ENCODE measurements at regions not wholly inside any gene's neighbourhood (a gene's known extent, or its start where the extent isn't known, plus 50 kb on each side); places are given as distances from the start of the nearest gene placed in this dataset.

DNA sequence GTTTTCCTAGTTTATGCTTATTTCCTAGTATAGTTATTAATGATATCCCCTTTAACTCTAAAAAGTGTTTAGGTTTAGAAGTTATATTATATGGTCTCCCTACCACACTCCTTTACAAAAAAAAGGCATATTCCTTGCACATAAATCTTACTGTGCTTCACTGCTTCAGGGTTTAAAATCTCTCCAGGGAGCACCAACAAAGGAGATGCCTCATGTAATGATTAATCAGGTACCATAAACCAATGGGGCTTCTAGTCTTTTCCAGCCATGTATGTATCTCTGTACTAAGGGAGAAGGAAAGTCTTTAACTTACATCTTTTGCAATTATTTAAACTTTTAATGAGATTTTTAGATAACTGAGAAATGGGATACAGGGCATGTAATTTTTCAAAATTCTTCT, 91.5 kb upstream of the RBMS3 start:
- no peak for DNase-seq

DNA sequence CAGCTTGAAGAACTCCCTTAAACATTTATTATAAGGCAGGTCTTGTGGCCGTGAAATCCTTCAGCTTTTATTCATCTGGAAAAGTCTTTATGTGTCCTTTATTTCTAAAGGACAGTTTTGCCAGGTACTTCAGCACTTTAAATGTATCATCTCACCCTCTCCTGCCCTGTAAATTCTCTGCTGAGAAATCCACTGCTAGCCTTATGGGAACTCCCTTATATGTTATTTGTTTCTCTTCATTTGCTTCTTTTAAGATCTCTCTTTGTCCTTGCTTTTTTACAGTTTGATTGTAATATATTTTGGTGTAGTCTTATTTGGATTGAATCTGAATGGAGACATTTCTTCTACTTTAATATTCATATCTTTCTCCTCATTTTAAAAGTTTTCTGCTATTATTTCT, 86.7 kb upstream of the RBMS3 start:
- DNase-seq, result no peak

DNA sequence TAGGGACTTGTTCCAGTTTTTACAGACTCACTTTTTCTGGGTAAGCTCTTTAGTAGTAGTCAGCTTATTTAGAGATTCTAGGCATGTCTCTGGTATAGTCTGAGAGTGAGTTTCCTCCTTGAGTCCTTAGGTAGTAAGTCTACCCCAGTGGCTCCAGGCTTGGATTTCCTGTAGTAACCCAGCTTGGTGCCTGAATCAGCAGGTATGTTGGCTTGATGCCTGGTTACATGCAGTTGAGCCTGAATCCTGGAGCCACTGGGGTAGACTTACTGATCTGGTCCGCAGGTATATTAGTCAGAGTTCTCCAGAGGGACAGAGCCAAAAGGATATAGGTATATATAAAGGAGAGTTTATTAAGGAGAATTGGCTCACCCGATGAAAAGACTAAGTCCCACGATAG, 85.8 kb upstream of the RBMS3 start:
- DNase-seq, result no peak

GRCh38 chr3:29201604-29202003, 79.3 kb upstream of the RBMS3 start:
- DNase-seq, result no peak

GRCh38 chr3:29202378-29202777, 78.5 kb upstream of the RBMS3 start:
- DNase-seq, result no peak

DNA sequence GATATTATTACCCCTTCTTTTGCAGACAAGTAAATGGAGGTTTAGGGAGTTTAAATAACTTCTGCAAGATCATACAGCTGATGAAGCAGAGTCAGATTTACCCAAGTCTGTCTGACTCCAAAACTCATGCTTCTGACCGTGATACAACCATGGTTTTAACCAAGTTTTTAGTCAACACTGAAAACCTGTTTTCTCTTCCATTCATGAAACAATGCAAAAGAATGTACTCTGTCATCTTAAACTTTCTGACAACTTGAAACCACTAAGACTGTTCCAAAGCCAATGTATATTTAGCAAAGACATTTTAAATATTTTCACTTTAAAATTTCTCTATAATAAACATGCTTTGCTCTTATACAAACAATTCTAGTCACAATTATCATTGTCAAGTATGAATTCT, 77.0 kb upstream of the RBMS3 start:
- no peak for DNase-seq

DNA sequence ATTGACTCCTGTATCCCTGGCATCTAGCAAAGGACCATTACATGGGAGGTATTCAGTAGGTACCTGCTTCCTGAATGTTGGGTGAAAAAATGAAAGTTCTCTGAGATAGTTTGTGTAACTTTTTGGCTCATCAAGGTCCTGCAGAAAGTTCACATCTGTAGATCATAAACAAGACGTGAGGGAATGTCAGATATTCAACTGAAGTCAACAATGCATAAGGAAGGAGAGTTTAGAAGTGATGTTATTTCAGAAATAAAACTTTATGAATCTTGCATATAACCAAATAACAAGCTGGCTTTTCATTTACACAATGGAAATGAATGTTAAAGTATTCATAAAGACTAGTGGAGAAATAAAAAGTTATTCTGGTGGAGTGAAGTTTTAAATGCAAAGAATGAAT, 73.4 kb upstream of the RBMS3 start:
- no peak for DNase-seq

GRCh38 chr3:29212789-29213433, 68.0 kb upstream of the RBMS3 start:
- DNase-seq, result no peak

DNA sequence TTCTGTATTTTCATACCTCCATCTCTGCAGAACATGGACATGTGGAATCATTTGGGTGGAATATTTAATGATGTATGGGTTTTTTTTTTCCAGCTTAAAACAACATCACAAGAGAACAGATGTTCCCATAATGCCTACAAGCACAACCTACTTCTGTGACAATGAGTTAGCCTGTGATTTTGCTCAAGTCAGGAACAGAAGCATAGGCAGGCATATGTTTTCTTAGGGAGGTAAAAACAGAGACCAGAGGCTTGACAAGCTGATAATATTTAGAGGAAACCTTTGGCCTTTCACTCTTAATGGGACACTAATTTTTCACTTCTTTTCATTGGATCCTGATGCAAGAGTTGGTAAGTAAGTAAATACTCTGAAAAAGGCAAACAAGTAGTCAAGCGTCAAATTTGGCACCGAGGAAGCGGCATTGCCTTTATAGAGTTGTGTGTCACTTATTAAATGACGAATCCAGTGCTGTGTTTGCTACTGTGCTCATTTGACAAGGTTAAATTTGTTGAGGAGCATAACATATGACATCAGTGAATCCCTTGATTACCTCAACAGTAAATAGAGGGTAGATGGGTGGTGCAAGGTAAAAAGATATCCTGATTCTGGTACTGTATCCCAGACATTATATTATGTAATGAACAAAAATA, 66.7 kb upstream of the RBMS3 start:
- no peak for DNase-seq

GRCh38 chr3:29215948-29216347, 64.9 kb upstream of the RBMS3 start:
- DNase-seq, result no peak

DNA sequence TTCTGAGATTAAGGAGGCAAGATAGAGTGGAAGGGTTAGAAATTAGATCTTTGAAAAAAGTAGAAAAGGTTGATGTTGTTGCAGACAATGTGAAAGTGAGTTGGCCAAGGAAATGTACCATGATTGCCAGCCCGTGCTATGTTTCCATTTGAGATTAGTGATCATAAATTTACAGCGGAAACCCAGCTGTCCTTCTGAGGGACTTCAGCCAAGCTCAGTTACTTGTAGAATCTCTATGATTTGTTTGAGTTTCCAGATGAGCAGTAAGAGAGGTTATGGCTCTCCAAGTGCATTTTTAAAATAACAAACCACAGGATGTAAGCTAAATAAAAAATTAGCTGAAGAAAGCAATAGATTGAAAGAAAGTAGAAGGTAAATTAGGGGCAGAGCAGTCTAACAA, 54.2 kb upstream of the RBMS3 start:
- DNase-seq, result no peak

DNA sequence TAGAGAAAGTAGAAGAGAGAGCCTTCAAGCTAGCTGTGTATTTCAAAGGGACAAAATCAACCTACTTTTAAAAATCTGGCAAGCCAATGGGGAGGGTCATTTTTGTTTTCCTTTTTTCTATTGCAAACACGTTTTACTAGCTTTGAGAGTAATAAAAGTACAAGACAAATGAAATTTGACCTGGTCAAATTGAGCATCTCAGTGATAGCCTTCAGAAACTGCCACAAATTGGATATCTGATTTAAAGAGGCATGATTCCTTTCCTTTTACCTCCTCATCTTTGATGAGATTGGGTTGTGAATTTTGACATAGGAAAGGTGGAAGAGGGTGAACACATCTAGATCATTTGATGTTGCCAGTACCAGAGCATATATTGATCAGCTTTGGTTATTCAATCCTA, 53.6 kb upstream of the RBMS3 start:
- no peak for DNase-seq
